Chondrocyte (in vitro differentiated cells): ENCODE measurements at regions not wholly inside any gene's neighbourhood (a gene's known extent, or its start where the extent isn't known, plus 50 kb on each side); places are given as distances from the start of the nearest gene placed in this dataset.

Experiments
- DNase-seq: peaks from one replicate; pipeline ENCODE4 v3.0.0; 2021; ENCODE audit warnings: mixed read lengths, low spot score
- H3K27ac Mint-ChIP-seq: one replicate; pipeline ENCODE4 v1.8.0; 2021; ENCODE audit warnings: mild to moderate bottlenecking, moderate library complexity, mixed read lengths; ENCODE audit not compliant: unreplicated experiment
- H3K27me3 Mint-ChIP-seq: 2 replicates; pipeline ENCODE4 v1.8.0; 2021; ENCODE audit warnings: low read depth, mixed read lengths
- H3K36me3 Mint-ChIP-seq: 2 replicates; pipeline ENCODE4 v1.8.0; 2021; ENCODE audit warnings: low read depth, mixed read lengths
- H3K4me1 Mint-ChIP-seq: 2 replicates; pipeline ENCODE4 v1.8.0; 2021; ENCODE audit warnings: low read depth, mild to moderate bottlenecking, mixed read lengths
- H3K4me3 Mint-ChIP-seq: one replicate; pipeline ENCODE4 v1.8.0; 2021; ENCODE audit warnings: mild to moderate bottlenecking, moderate library complexity, mixed read lengths; ENCODE audit not compliant: unreplicated experiment
- H3K9me3 Mint-ChIP-seq: 2 replicates; pipeline ENCODE4 v1.8.0; 2021; ENCODE audit warnings: low read depth, mixed read lengths
- CTCF ChIP-seq: fragments of 200-600 bp; sonication (generic); IDR thresholded peaks from 2 replicates; pipeline ENCODE4 v1.5.0; 2021; ENCODE audit warnings: antibody characterized with exemption, mild to moderate bottlenecking, moderate library complexity

- H3K4me3 Mint-ChIP-seq: no peak overlapping the region
- TF ChIP-seq CTCF: no peak
- H3K27ac Mint-ChIP-seq: no peak overlapping the region
- no peaks in the 10 kb centered on the region for H3K36me3 Mint-ChIP-seq
- H3K4me1 Mint-ChIP-seq: no peaks in the 10 kb centered on the region
- H3K27me3 Mint-ChIP-seq: no peaks in the 10 kb centered on the region
- no peaks in the 10 kb centered on the region for H3K9me3 Mint-ChIP-seq
- DNase-seq: no peak
Observed at GRCh38 chr6:145194389-145194788, 540.9 kb downstream of the EPM2A start.

- no peak for DNase-seq
- Mint-ChIP-seq H3K4me3 (no peak overlapping the region), H3K27me3 (no peaks in the 10 kb centered on the region), H3K9me3 (no peaks in the 10 kb centered on the region), H3K4me1 (no peaks in the 10 kb centered on the region), H3K36me3 (no peaks in the 10 kb centered on the region), H3K27ac (no peak overlapping the region)
- no peak for TF ChIP-seq CTCF
Observed at GRCh38 chr6:145199961-145200360, 535.4 kb downstream of the EPM2A start.

GRCh38 chr6:145204301-145204700 lies 531.0 kb downstream of the EPM2A start:
- Mint-ChIP-seq H3K4me3 (no peak overlapping the region), H3K36me3 (no peaks in the 10 kb centered on the region), H3K9me3 (no peaks in the 10 kb centered on the region), H3K27ac (no peak overlapping the region), H3K27me3 (no peaks in the 10 kb centered on the region), H3K4me1 (peaks cover 10% of the 10 kb centered on the region)
- no peak for TF ChIP-seq CTCF
- no peak for DNase-seq

- Mint-ChIP-seq H3K27ac (peak overlapping the region; percentile 83), H3K4me3 (no peak overlapping the region), H3K4me1 (peaks cover 10% of the 10 kb centered on the region), H3K27me3 (no peaks in the 10 kb centered on the region), H3K9me3 (no peaks in the 10 kb centered on the region), H3K36me3 (no peaks in the 10 kb centered on the region)
- TF ChIP-seq CTCF: no peak
- DNase-seq: no peak
Observed at GRCh38 chr6:145206247-145206907, 528.9 kb downstream of the EPM2A start.

GRCh38 chr6:145208474-145208873 lies 526.8 kb downstream of the EPM2A start:
- Mint-ChIP-seq H3K27ac (no peak overlapping the region), H3K9me3 (no peaks in the 10 kb centered on the region), H3K4me1 (peaks cover 10% of the 10 kb centered on the region), H3K27me3 (no peaks in the 10 kb centered on the region), H3K4me3 (no peak overlapping the region), H3K36me3 (no peaks in the 10 kb centered on the region)
- no peak for TF ChIP-seq CTCF
- DNase-seq: no peak
